Cerebellar nuclear complex (tissue), 1 donor: ENCODE measurements at regions not wholly inside any gene's neighbourhood (a gene's known extent, or its start where the extent isn't known, plus 50 kb on each side); places are given as distances from the start of the nearest gene placed in this dataset.

Source experiments
- DNase-seq, 2 experiments: peaks; one replicate each; lab custom pipeline; 2025; lab: John Stamatoyannopoulos, UW

DNA sequence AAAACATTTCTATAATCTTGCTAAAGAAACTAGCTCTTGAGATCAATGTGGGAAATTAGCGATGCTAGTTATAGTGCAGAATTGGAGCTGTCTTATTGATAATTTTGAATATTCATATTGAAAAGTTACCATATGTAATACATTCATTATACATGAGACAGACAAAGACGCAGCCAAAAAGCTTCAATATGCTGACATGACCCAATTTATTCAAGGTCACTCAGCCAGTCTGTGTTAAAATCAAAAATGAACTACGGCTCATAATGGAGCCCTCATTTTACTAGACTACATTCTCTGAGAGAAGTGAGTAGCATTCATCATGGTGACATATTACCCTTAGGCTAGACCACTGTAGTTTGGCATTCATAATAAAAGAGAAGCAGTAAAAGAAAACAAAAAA is 107.3 kb upstream of the GABRG2 start:
- DNase-seq, result no peak

- DNase-seq, result peak in 1 of 2 experiments; percentile 40
Measured at GRCh38 chr5:161966564-161966963, 101.0 kb upstream of the GABRG2 start.

GRCh38 chr5:161975350-161975749 is 92.2 kb upstream of the GABRG2 start:
- no peak for DNase-seq

- no peak for DNase-seq
Measured at GRCh38 chr5:161988077-161988476, 79.5 kb upstream of the GABRG2 start.
